H1 (cell line): ENCODE measurements at regions not wholly inside any gene's neighbourhood (a gene's known extent, or its start where the extent isn't known, plus 50 kb on each side); places are given as distances from the start of the nearest gene placed in this dataset.

Experiments used
- CHD7 ChIP-seq: fragments of 300-600 bp; sonication (generic); IDR thresholded peaks from 2 replicates; pipeline ENCODE4 v1.7.1; 2012; ENCODE audit warnings: low read length, moderate library complexity, mild to moderate bottlenecking, inconsistent platforms; ENCODE audit not compliant: insufficient replicate concordance

- TF ChIP-seq CHD7 = no peak
These were observed 406.1 kb upstream of the PDE3A start (continued) for GRCh38 chr12:19962192-19962591.
